ENCODE measurements at regions not wholly inside any gene's neighbourhood (a gene's known extent, or its start where the extent isn't known, plus 50 kb on each side); places are given as distances from the start of the nearest gene placed in this dataset.

- TF ChIP-seq CTCF (IDR thresholded peaks at IDR 0.05; ENCODE audit: borderline replicate concordance, extremely low read depth, low read length, poor library complexity, severe bottlenecking), result no peak
- no peak for TF ChIP-seq EZH2 (IDR thresholded peaks at IDR 0.05; ENCODE audit: borderline replicate concordance, low read depth, low read length, severe bottlenecking)
Measured at GRCh38 chr6:138618168-138618567, 118.9 kb upstream of the NHSL1 start.

All from DND-41 (cell line).